Prostate gland (tissue), 2 donors: ENCODE measurements at regions not wholly inside any gene's neighbourhood (a gene's known extent, or its start where the extent isn't known, plus 50 kb on each side); places are given as distances from the start of the nearest gene placed in this dataset.

Source experiments
- CTCF ChIP-seq, 4 experiments: fragments of 200-600 bp in 2 of 4; fragments of 450-650 bp in 2 of 4; sonication (generic) in 2 of 4; IDR thresholded peaks; 1 replicate in 3 of 4; 2 replicates in 1 of 4; pipeline ENCODE4 v1.5.1; 2016 to 2019; ENCODE audit warnings: antibody characterized with exemption in 4 of 4, mild to moderate bottlenecking in 2 of 4, moderate library complexity in 2 of 4
- POLR2A ChIP-seq: fragments of 450-650 bp; IDR thresholded peaks from one replicate; pipeline ENCODE4 v1.6.1; 2016; ENCODE audit warnings: antibody characterized with exemption, mild to moderate bottlenecking
- POLR2AphosphoS5 ChIP-seq: sonication (generic); formaldehyde crosslinking; IDR thresholded peaks from one replicate; pipeline ENCODE4 v1.6.1; 2017; ENCODE audit warnings: antibody characterized with exemption

GRCh38 chr13:44661936-44662335 lies 85.8 kb upstream of the TSC22D1 start:
- TF ChIP-seq CTCF (IDR thresholded peaks at IDR 0.05) = no peak
- no peak for TF ChIP-seq POLR2AphosphoS5
- TF ChIP-seq POLR2A = no peak
